Limb (tissue), 2 donors: ENCODE measurements at regions not wholly inside any gene's neighbourhood (a gene's known extent, or its start where the extent isn't known, plus 50 kb on each side); places are given as distances from the start of the nearest gene placed in this dataset.

Experiments used
- DNase-seq, 2 donors: peaks; one replicate each; pipeline ENCODE4 v3.0.0-alpha.2; 2016; ENCODE audit errors: extremely low spot score in 2 of 2

GRCh38 chr13:73479856-73480255 is 421.1 kb downstream of the KLF5 start:
- DNase-seq = no peak

- no peak for DNase-seq
These were observed 420.5 kb downstream of the KLF5 start for GRCh38 chr13:73479351-73479750.

- DNase-seq = no peak
These were observed 418.6 kb downstream of the KLF5 start for GRCh38 chr13:73477441-73477840.

- no peak for DNase-seq
These were observed 414.2 kb downstream of the KLF5 start for GRCh38 chr13:73473016-73473415.

GRCh38 chr13:73467125-73467524 is 408.3 kb downstream of the KLF5 start:
- DNase-seq = no peak

- DNase-seq = no peak
These were observed 407.8 kb downstream of the KLF5 start for GRCh38 chr13:73466561-73466960.

- no peak for DNase-seq
These were observed 406.8 kb downstream of the KLF5 start for GRCh38 chr13:73465617-73465971.

GRCh38 chr13:73464758-73465616 is 406.2 kb downstream of the KLF5 start:
- no peak for DNase-seq

- no peak for DNase-seq
These were observed 403.4 kb downstream of the KLF5 start for GRCh38 chr13:73462241-73462640.

- no peak for DNase-seq
These were observed 392.6 kb downstream of the KLF5 start for GRCh38 chr13:73451221-73452029.

- no peak for DNase-seq
These were observed 391.8 kb downstream of the KLF5 start for GRCh38 chr13:73450583-73450982.

GRCh38 chr13:73449252-73449651 is 390.4 kb downstream of the KLF5 start:
- no peak for DNase-seq

- no peak for DNase-seq
These were observed 381.6 kb downstream of the KLF5 start for GRCh38 chr13:73440296-73440895.

GRCh38 chr13:73433890-73434289 is 375.1 kb downstream of the KLF5 start:
- DNase-seq = no peak

- no peak for DNase-seq
These were observed 374.7 kb downstream of the KLF5 start for GRCh38 chr13:73433458-73433857.

GRCh38 chr13:73429701-73430100 is 370.9 kb downstream of the KLF5 start:
- no peak for DNase-seq

- no peak for DNase-seq
These were observed 369.9 kb downstream of the KLF5 start for GRCh38 chr13:73428706-73429105.

GRCh38 chr13:73428137-73428536 is 369.3 kb downstream of the KLF5 start:
- DNase-seq = peak in 1 of 2 donors; percentile 21

- no peak for DNase-seq
These were observed 364.2 kb downstream of the KLF5 start for GRCh38 chr13:73422973-73423372.

- DNase-seq = no peak
These were observed 362.6 kb downstream of the KLF5 start for GRCh38 chr13:73421310-73421912.

GRCh38 chr13:73419186-73419585 is 360.4 kb downstream of the KLF5 start:
- DNase-seq = no peak
